ENCODE measurements at regions not wholly inside any gene's neighbourhood (a gene's known extent, or its start where the extent isn't known, plus 50 kb on each side); places are given as distances from the start of the nearest gene placed in this dataset.

DNA sequence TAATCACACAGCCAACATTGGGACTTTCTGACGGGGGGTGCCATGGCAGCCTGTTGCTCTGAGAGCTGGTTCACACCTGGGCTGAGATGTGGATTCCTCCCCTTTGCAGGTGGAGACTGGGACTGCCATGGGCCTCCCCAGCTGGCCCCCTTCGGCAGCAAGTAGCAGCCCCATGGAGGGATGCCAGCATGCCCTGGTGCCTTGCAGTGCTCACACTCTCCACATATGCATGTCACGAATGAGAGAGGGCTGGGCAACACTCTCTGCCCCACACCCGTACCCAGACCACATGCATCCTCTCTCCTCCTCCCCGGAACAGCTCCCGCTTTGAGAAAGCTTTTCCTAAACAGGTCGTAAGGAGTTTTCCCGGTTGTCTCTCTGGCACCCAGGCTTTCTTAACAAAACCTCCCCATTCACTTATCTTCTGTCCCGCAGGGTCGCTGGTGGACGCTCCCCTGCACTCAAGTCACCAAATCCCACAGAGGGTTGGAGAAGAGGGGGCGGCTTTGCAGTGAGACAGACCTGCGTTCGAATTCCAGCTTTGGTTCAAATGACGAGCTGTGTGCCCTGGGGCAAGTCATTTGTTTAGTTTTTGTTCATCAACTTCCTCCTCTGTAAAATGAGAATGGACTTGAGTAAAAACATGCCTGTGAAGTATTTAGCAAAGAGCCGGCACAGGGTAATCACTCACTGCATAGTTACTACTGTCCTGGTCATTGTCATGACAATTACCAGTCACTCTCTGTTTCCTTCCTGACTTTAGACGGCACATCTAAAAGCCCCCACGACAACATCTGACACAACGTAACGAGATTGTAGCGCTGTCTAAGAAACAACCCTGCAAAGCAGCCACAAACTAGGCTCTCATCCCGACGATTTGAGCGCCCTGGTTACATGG is 231.3 kb upstream of the B3GAT1 start:
- TF ChIP-seq, protein P1, sequence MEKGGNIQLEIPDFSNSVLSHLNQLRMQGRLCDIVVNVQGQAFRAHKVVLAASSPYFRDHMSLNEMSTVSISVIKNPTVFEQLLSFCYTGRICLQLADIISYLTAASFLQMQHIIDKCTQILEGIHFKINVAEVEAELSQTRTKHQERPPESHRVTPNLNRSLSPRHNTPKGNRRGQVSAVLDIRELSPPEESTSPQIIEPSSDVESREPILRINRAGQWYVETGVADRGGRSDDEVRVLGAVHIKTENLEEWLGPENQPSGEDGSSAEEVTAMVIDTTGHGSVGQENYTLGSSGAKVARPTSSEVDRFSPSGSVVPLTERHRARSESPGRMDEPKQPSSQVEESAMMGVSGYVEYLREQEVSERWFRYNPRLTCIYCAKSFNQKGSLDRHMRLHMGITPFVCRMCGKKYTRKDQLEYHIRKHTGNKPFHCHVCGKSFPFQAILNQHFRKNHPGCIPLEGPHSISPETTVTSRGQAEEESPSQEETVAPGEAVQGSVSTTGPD (CRISPR knock-in tag; IDR thresholded peaks at IDR 0.05): no peak
- no peak for TF ChIP-seq FOXA1 (IDR thresholded peaks at IDR 0.05)
- no peak for TF ChIP-seq FOXA1 (CRISPR knock-in tag; IDR thresholded peaks at IDR 0.05)
- no peak for TF ChIP-seq KAT2B (IDR thresholded peaks at IDR 0.05; ENCODE audit: borderline replicate concordance, low read depth, low read length)
- H3K79me2 ChIP-seq (ENCODE audit: insufficient read depth, low read length): no peaks in the 10 kb centered on the region
- no peaks in the 10 kb centered on the region for H3K9me3 ChIP-seq (ENCODE audit: low read length)
- in situ Hi-C loops (cut with HindIII; ENCODE audit: extremely low pct_ligation_motif_present, low pct_unique_long_range_greater_than_20kb): no loop called here
- H3K27me3 ChIP-seq (ENCODE audit: control insufficient read depth in 1 of 2, insufficient read depth in 2 of 2, low read length in 2 of 2): peaks cover 1 to 30% of the 10 kb centered on the region in 2 experiments; a peak in 3 of 5 replicates
- H3K4me3 ChIP-seq (replicated peaks in 1 of 3; ENCODE audit: insufficient read depth in 1 of 3, low read depth in 2 of 3, low read length in 3 of 3): no peak overlapping the region
- no peak overlapping the region for H2AFZ ChIP-seq (ENCODE audit: low read length)
- no peak for ATAC-seq
- intact Hi-C loops (cut with micrococcal nuclease; ENCODE audit: unreplicated experiment): no loop called here
- no peaks in the 10 kb centered on the region for H3K4me1 ChIP-seq (ENCODE audit: insufficient read depth, low read length)
- POLR2A ChIA-PET: no interaction called here
- WGBS (ENCODE audit: low lambda C conversion rate): 34% methylated on average over 23 of the region's 24 CpGs
- CTCF ChIA-PET (ENCODE audit: low intra/inter-chr PET ratio, low total read pairs): no interaction called here
- FAIRE-seq: no peak
- no TSS peak for BruUV-seq (replicated peaks)
- no peaks in the 10 kb centered on the region for H3K36me3 ChIP-seq (replicated peaks in 1 of 2; ENCODE audit: control insufficient read depth in 1 of 2, insufficient read depth in 2 of 2, low read length in 2 of 2)
- no peak overlapping the region for H3K27ac ChIP-seq (ENCODE audit: extremely low read length, insufficient read depth, low read length)
- H3K4me2 ChIP-seq (ENCODE audit: low read depth, low read length): no peak overlapping the region
- no peak overlapping the region for H3K9ac ChIP-seq (ENCODE audit: insufficient read depth, low read depth, low read length)
- no peaks in the 10 kb centered on the region for H4K20me1 ChIP-seq (ENCODE audit: insufficient read depth, low read length)
- DNase-seq (ENCODE audit: low spot score): no peak

- in situ Hi-C loops (cut with HindIII; ENCODE audit: extremely low pct_ligation_motif_present, low pct_unique_long_range_greater_than_20kb) (no loop called here), intact Hi-C loops (cut with micrococcal nuclease; ENCODE audit: unreplicated experiment) (no loop called here)
- ATAC-seq (no peak), FAIRE-seq (no peak), DNase-seq (ENCODE audit: low spot score) (no peak)
- TF ChIP-seq TBX2 (CRISPR knock-in tag; IDR thresholded peaks at IDR 0.05; ENCODE audit: borderline replicate concordance): no peak
- no peak for TF ChIP-seq ZSCAN21 (CRISPR knock-in tag; IDR thresholded peaks at IDR 0.05; ENCODE audit: borderline replicate concordance)
- no peak for TF ChIP-seq NCOA1 (CRISPR knock-in tag; IDR thresholded peaks at IDR 0.05)
- no peak for TF ChIP-seq ZNF333 (CRISPR knock-in tag; IDR thresholded peaks at IDR 0.05; ENCODE audit: borderline replicate concordance)
- no peak for TF ChIP-seq KMT2A (CRISPR knock-in tag; IDR thresholded peaks at IDR 0.05)
- TF ChIP-seq ARNT (IDR thresholded peaks at IDR 0.05): no peak
- TF ChIP-seq ZC3H4 (CRISPR knock-in tag; IDR thresholded peaks at IDR 0.05; ENCODE audit: borderline replicate concordance): no peak
- TF ChIP-seq NFIB (CRISPR knock-in tag; IDR thresholded peaks at IDR 0.05; ENCODE audit: borderline replicate concordance): no peak
- no peak overlapping the region for H3K9ac ChIP-seq (ENCODE audit: insufficient read depth, low read depth, low read length)
- H3K4me2 ChIP-seq (ENCODE audit: low read depth, low read length): no peak overlapping the region
- ChIA-PET CTCF (ENCODE audit: low intra/inter-chr PET ratio, low total read pairs) (no interaction called here), POLR2A (no interaction called here)
- no TSS peak for BruUV-seq (replicated peaks)
- H3K79me2 ChIP-seq (ENCODE audit: insufficient read depth, low read length): no peaks in the 10 kb centered on the region
- no peaks in the 10 kb centered on the region for H3K4me1 ChIP-seq (ENCODE audit: insufficient read depth, low read length)
- no peak overlapping the region for H3K27ac ChIP-seq (ENCODE audit: extremely low read length, insufficient read depth, low read length)
- WGBS (ENCODE audit: low lambda C conversion rate): 22% methylated on average over 3 of the region's 3 CpGs
- no peak overlapping the region for H3K4me3 ChIP-seq (replicated peaks in 1 of 3; ENCODE audit: insufficient read depth in 1 of 3, low read depth in 2 of 3, low read length in 3 of 3)
- peaks cover 5 to 38% of the 10 kb centered on the region in 2 experiments; a peak in 3 of 5 replicates for H3K27me3 ChIP-seq (ENCODE audit: control insufficient read depth in 1 of 2, insufficient read depth in 2 of 2, low read length in 2 of 2)
- H3K9me3 ChIP-seq (ENCODE audit: low read length): no peaks in the 10 kb centered on the region
- no peaks in the 10 kb centered on the region for H4K20me1 ChIP-seq (ENCODE audit: insufficient read depth, low read length)
- H2AFZ ChIP-seq (ENCODE audit: low read length): no peak overlapping the region
- H3K36me3 ChIP-seq (replicated peaks in 1 of 2; ENCODE audit: control insufficient read depth in 1 of 2, insufficient read depth in 2 of 2, low read length in 2 of 2): no peaks in the 10 kb centered on the region
Observed at GRCh38 chr11:134642206-134642605, 230.2 kb upstream of the B3GAT1 start.
